K562 (cell line): ENCODE measurements at regions not wholly inside any gene's neighbourhood (a gene's known extent, or its start where the extent isn't known, plus 50 kb on each side); places are given as distances from the start of the nearest gene placed in this dataset.

Experiments used
- ARID2 ChIP-seq: fragments of 450-650 bp; IDR thresholded peaks from 2 replicates; pipeline ENCODE4 v1.6.1; 2017; ENCODE audit warnings: antibody characterized with exemption, mild to moderate bottlenecking
- JUNB ChIP-seq: fragments of 450-650 bp; formaldehyde crosslinking; conservative IDR thresholded peaks from 2 replicates; pipeline ENCODE4 v1.4.0; 2020; ENCODE audit warnings: mild to moderate bottlenecking
- ZNF239 ChIP-seq: fragments of 250-450 bp; sonication (Bioruptor Pico); IDR thresholded peaks from 2 replicates; pipeline ENCODE4 v1.4.0; 2020; ENCODE audit warnings: mild to moderate bottlenecking
- ZNF586 ChIP-seq: fragments of 450-650 bp; formaldehyde crosslinking; conservative IDR thresholded peaks from 2 replicates; pipeline ENCODE4 v1.4.0; 2020; ENCODE audit warnings: mild to moderate bottlenecking, moderate library complexity

DNA sequence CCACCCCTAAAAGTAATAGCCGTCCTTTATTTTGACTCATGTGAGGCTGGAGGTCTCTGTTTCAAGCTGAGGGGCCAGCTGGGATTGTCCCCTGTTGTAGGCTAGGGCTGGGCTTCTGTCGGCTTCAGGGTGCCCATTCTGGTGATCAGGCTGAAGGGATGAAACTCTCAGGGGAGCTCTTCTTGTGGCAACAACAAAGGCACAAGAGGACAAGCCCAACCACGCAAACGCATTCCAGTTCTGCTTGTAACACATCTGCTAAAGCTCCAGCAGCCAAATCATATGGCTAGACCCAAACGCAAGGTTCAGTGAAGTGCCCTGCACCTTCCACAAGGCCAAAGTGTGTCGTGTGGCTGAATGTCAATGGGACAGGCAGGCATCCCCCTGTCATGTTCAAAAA lies 405.7 kb downstream of the INHBA start:
- no peak for TF ChIP-seq ZNF239 (CRISPR knock-in tag)
- TF ChIP-seq ZNF586, result no peak
- no peak for TF ChIP-seq ARID2
- no peak for TF ChIP-seq JUNB (CRISPR knock-in tag)
